DND-41 (cell line): ENCODE measurements at regions not wholly inside any gene's neighbourhood (a gene's known extent, or its start where the extent isn't known, plus 50 kb on each side); places are given as distances from the start of the nearest gene placed in this dataset.

ENCODE experiments used
- EZH2 ChIP-seq: IDR thresholded peaks from 3 replicates; pipeline ENCODE4 v1.6.1; 2012; ENCODE audit warnings: borderline replicate concordance, low read depth, mild to moderate bottlenecking, moderate library complexity, low read length, inconsistent platforms; ENCODE audit not compliant: severe bottlenecking
- TF ChIP-seq, protein P1 (sequence below): IDR thresholded peaks from 2 replicates; pipeline ENCODE4 v1.5.1; 2012; ENCODE audit warnings: borderline replicate concordance, low read length, moderate library complexity, mild to moderate bottlenecking; ENCODE audit not compliant: poor library complexity, severe bottlenecking; ENCODE audit errors: extremely low read depth

DNA sequence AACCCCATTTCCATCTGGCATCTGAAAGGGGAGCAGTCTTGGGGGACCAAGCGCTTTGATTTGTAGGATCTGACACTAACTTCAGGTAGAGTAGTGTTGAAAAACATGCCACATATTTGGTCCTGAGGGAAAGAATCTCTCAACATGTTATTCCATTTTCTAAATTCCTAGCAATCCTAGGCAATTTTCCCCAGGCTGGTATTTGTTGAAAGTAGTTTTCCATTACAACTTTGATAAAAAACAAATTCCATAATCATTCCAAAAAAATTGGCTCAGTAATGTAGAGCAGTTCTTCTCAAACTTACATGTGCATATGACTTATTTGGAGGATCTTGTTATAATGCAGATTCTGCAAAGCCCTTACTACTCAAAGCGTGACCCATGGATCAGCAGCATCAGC, 477.9 kb downstream of the ACTL7B start:
- TF ChIP-seq, protein P1, sequence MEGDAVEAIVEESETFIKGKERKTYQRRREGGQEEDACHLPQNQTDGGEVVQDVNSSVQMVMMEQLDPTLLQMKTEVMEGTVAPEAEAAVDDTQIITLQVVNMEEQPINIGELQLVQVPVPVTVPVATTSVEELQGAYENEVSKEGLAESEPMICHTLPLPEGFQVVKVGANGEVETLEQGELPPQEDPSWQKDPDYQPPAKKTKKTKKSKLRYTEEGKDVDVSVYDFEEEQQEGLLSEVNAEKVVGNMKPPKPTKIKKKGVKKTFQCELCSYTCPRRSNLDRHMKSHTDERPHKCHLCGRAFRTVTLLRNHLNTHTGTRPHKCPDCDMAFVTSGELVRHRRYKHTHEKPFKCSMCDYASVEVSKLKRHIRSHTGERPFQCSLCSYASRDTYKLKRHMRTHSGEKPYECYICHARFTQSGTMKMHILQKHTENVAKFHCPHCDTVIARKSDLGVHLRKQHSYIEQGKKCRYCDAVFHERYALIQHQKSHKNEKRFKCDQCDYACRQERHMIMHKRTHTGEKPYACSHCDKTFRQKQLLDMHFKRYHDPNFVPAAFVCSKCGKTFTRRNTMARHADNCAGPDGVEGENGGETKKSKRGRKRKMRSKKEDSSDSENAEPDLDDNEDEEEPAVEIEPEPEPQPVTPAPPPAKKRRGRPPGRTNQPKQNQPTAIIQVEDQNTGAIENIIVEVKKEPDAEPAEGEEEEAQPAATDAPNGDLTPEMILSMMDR, result no peak
- TF ChIP-seq EZH2, result no peak
